Body of pancreas (tissue), 4 donors: ENCODE measurements at regions not wholly inside any gene's neighbourhood (a gene's known extent, or its start where the extent isn't known, plus 50 kb on each side); places are given as distances from the start of the nearest gene placed in this dataset. TPM values are rescaled to one million over a fixed set of nuclear protein-coding genes. Genes with fewer than 3 reads are reported as not detected.

ENCODE experiments used
- ATAC-seq: fragments of 150-250 bp; one replicate; pipeline ENCODE4 v1.9.1; 2016
- DNase-seq, 4 donors: peaks; one replicate each; pipeline ENCODE4 v3.0.0-alpha.2; 2019
- H3K27ac ChIP-seq, 4 donors: fragments of 200-600 bp; sonication (generic); 1 replicate in 3 of 4; 2 replicates in 1 of 4; pipeline versions ENCODE4 v1.5.1 to v1.6.1; 2016 to 2019; ENCODE audit warnings: mild to moderate bottlenecking in 1 of 4, mixed read lengths in 1 of 4, moderate library complexity in 1 of 4
- H3K27me3 ChIP-seq, 2 donors: fragments of 200-600 bp; sonication (generic); one replicate each; pipeline ENCODE4 v1.6.0; 2016; ENCODE audit warnings: mild to moderate bottlenecking in 1 of 2
- H3K36me3 ChIP-seq, 2 donors: fragments of 200-600 bp; sonication (generic); replicated peaks in 1 of 2; 2 replicates each; pipeline ENCODE4 v1.5.1; 2016; ENCODE audit warnings: low read depth in 2 of 2; ENCODE audit not compliant: insufficient read depth in 1 of 2
- H3K4me1 ChIP-seq: fragments of 200-600 bp; sonication (generic); one replicate; pipeline ENCODE4 v1.6.0; 2016
- H3K4me3 ChIP-seq, 2 donors: fragments of 200-600 bp; sonication (generic); 1 replicate in 1 of 2; 2 replicates in 1 of 2; pipeline ENCODE4 v1.5.1; 2016 to 2019
- H3K9me3 ChIP-seq, 3 donors: fragments of 200-600 bp; sonication (generic); 1 replicate in 2 of 3; 2 replicates in 1 of 3; pipeline ENCODE4 v1.5.1; 2016
- CTCF ChIP-seq, 7 experiments: fragments of 450-650 bp in 4 of 7; fragments of 200-600 bp in 3 of 7; sonication (generic) in 3 of 7; IDR thresholded peaks; one replicate each; pipeline ENCODE4 v1.5.1; 2016 to 2019; ENCODE audit warnings: antibody characterized with exemption in 7 of 7
- POLR2A ChIP-seq, 3 donors: fragments of 450-650 bp; IDR thresholded peaks; one replicate each; pipeline ENCODE4 v1.6.1; 2016; ENCODE audit warnings: antibody characterized with exemption in 3 of 3, mild to moderate bottlenecking in 2 of 3
- WGBS, 2 donors: methylation state at CpG; one replicate each; pipeline ENCODE4 v1.1.5; 2017; 5-methylcytosine and 5-hydroxymethylcytosine counted together
- intact Hi-C: fragments of 100-400 bp; cut with DNase I; formaldehyde crosslinking; loops from one replicate; pipeline ENCODE4 v1.15.1; 2023
- small RNA-seq: library from RNA; depleted of rRNA; stranded (forward); fragments of <200 nt; gene quantifications from one replicate; pipeline ENCODE3, GENCODE V24; 2016

GRCh38 chr2:144570566-144570965, 50.6 kb upstream of the ZEB2 start:
- WGBS, 2 donors = 86 to 91% methylated on average over 3 of the region's 3 CpGs
- no peaks in the 10 kb centered on the region for H3K4me1 ChIP-seq
- TF ChIP-seq POLR2A (IDR thresholded peaks at IDR 0.05) (no peak), CTCF (IDR thresholded peaks at IDR 0.05) (no peak)
- H3K4me3 ChIP-seq = no peak overlapping the region
- H3K9me3 ChIP-seq = no peaks in the 10 kb centered on the region
- DNase-seq = no peak
- ATAC-seq = no peak
- intact Hi-C loops = no loop called here
- no peaks in the 10 kb centered on the region for H3K36me3 ChIP-seq
- no peak overlapping the region for H3K27ac ChIP-seq
- H3K27me3 ChIP-seq = no peaks in the 10 kb centered on the region

Small RNAs in the stretch of these regions (small RNA-seq; reads per million reads assigned to genes)
- gene RF00019 (not detected), gene RF01992 (not detected), gene RNA5SP106 (not detected), gene RNU6-692P (not detected), gene RNU6-715P (not detected), gene RNU7-2P (not detected)
